CD4-positive, alpha-beta T cell treated with Interleukin-17A for 4 hours (primary cell): ENCODE measurements at regions not wholly inside any gene's neighbourhood (a gene's known extent, or its start where the extent isn't known, plus 50 kb on each side); places are given as distances from the start of the nearest gene placed in this dataset.
"Not testable (repeated sequence)": the region's sequence is repeated elsewhere in the genome, so short reads cannot be mapped to it uniquely, and the experiment has no call there.

Experiments used
- DNase-seq: peaks from one replicate; pipeline ENCODE4 v3.0.0-alpha.2; 2020; ENCODE audit warnings: mixed read lengths

DNA sequence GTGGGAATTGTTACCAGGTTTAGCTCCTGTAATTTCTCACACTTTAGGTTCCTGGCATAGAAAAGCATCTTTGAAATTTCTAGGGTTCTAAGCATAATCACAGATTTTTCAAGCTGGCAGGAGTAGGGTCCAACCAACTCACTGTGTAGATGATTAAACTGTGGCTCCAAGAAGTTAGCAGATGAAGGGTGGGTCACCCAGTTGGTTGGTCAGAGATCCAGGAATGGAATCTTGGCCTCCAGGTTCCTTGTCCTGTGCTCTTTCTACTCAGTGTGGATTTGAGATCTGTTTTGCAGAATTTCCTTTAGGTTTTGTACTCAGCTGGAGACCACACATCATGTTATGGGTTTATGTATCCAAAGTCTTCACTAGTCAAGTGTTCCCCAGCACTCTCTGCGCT is 90.3 kb upstream of the MAML3 start:
- no peak for DNase-seq

DNA sequence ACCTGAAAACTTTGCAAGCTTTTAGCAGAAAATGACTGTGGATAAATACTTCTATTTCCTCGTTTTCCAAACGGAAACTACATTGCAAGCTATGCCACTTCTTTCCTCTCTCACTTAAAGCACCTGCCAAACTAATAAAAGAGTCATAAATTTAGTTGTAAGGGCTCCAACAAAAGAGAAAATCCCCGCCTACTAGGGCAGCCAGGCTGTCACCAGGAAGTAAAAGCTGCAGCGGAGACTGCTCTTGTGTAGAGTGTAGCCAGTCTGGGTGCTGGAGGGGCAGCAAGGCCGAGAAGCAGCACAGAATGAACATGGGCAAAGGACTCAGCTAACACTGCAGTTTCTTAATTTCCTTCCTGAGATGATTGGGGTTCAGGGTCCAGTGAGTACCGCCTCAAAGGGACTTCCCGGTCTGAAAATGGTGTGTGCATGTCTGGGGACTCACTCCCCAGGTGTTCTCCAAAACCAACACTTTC is 89.3 kb upstream of the MAML3 start:
- DNase-seq, result peak; percentile 45

DNA sequence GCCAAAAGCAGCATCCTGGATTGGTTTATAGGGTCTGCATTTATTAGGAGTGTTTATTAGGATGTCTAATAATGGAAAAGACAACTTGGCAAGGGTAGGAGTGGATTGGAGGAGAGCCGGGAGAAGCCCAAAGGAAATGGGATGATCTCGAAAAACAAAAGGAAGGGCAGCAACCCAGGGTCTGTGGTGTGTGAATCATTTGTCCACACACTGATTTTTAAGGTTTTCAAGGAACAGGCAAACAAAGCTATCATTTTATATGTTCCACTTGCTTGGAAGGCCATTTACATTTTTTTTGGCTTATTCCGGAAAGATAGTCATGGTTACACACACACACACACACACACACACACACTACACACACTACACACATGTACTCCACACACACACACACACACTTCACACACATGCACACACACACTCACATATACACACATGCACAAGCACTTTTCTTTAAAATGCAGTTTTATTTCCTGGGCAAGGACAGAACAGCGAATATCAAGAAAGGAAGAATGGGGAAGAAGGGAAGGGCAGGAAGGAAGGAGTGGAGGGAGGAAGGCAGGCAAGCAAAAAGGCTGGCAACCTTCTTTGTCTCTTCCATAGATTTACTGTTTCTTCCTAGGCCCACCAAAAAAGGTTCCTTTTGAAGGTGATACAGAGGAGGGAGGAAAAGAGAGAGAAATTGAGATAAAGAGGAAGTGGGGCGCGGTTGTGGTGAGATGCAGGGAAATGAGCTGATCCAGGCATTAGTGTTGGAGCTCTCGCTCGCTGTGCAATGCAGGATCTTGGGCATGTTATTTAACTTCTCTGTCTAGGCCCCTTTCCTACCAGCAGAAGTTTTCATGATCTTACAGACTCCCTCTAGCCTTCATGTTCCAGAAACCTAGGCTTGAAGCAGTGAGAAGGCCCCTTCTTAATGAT is 88.6 kb upstream of the MAML3 start:
- DNase-seq, result peak; percentile 28

DNA sequence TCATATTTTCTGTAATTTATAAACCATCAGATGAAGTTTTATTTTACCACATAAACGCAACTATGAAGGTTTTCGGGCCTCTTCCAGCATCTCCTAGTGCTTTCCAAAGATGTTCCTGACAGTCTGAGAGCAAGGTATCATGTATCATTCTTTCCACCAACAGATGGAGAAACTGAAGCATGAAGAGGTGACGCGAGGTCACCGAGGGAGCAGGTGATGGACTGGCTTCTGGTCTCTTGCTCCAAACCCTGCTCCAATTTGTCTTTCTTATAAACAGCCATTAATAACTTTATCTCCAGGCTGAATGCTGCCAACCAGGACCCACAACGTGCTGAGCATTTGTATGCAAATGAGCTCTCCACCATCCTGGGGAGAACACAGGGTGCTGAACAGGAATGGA is 86.3 kb upstream of the MAML3 start:
- DNase-seq, result no peak

DNA sequence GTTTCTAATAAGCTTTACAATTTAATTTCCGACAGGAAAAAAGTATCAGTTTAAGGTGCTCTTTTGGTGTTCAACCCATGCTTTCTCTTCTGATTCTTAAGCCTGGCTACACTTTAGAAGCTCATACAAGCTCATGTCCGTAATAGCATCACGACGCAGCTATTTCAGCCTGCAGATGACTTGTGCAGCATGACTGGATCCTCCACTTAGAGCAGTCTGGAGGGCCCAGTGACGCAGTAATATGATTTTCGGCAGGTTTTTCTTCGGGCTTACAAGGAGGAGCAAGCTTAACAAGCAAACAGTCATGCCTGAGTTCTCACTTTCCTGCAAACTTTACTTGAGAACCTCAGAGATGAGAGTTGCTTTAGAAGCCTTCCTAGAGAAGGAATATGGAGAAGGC is 85.3 kb upstream of the MAML3 start:
- DNase-seq, result no peak

DNA sequence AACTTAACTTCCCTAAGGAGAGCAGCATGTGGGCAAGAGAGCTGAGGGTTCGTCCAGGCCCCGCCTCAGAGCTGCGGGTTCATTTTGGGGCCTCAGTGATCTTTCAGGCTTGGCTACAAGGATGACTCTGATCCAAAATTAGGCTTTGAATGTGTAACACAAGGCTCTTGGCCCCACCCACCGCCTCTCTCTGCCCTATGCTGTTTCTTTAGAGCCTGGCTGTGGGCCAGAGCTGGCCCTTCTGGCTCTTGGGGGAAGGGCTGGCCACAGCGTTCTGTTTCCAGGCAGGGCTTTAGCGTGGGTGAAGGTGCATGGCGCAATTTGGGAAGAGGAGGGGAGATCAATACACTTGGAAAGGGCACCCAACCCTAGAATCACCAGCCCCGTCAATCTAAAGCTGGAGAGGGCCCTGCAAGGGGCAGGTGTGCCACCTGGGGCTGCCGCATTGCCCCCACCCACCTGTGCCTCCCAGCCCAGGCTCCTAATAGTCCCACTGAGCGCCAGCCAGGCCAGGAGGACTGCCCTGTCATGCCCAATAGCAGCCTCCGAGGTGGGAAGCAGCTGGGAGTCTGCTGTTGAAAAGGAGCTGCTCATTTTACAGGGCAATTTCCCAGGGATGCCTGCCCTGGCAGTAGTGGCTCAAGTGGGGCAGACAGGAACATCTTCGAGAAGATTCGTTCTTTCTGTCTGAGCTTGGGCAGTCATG is 84.5 kb upstream of the MAML3 start:
- DNase-seq, result no peak

DNA sequence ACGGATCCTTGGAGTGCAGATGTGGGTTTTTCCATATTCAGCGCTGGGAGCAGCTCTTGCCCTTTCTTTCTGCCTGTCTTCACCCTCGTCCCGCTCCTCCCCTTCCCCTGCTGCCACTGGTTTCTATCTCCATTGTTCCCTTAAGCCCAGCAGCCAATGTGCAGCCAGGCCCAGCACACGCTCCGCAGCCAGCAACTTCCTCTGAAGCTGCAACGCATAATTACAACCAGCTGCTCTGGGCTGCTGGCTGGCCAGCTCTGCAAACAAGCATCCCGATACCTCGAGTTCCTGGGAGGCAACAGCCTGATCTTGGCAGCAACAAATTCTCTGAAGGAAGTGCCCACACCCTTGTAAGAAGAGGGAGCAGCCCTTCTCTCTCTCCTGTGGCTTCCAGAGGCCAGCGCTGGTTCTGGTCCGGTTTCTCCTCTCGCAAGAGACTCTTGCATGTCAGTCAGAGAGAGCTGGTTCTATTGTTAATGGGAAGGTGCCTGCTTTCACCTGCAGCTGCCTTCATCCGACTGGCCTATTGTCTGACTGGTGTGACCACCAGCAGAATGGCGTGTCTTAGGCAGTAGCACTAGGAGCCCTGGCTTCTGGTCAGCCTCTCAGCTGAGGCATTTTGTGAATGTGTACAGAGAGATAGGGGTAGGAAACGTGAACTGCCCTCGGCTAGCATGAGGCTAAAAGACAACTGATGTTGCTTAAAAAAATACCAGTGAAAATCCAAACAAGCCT is 83.8 kb upstream of the MAML3 start:
- DNase-seq, result no peak

DNA sequence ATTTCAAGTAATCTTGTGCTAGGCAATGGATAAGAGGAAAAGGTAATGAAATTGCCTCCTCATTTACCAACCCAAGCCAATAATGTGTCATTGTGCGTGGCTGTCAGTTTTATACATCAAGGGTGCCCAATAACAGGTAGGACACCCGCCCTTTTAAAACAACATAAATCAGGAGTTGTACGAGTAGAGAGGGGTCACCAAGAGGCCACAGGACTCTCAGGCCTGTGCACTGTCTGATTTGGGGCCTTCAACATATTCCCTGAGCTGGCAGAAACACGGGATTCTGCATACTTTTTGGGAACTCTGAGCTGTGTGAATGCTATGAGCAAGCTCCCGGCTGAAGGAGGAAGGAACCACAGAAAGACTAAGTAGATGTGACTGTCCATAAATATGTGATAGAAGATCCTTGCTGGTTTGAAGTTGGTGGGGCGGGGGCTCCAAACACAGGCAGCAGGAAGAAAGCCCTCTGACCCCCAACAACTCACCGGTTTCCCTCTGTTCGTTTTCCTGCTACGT is 82.7 kb upstream of the MAML3 start:
- DNase-seq, result no peak

DNA sequence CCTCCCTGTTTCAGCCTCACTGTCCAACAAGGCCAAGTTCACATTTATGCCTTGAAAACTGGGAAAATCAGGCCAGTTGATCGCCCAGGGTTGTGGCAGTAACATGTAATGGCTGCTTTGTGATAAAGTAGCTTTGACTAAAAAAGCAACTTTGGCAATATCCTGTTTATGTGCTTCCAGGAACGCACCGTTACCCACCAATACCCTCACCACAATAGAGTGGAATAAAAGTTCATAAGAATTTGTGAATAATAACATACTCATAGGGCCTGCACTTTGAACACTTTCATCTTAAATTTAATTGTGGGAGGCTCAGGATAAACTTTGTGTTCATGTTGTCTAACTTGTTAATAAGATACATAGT is 80.7 kb upstream of the MAML3 start:
- DNase-seq, result no peak

DNA sequence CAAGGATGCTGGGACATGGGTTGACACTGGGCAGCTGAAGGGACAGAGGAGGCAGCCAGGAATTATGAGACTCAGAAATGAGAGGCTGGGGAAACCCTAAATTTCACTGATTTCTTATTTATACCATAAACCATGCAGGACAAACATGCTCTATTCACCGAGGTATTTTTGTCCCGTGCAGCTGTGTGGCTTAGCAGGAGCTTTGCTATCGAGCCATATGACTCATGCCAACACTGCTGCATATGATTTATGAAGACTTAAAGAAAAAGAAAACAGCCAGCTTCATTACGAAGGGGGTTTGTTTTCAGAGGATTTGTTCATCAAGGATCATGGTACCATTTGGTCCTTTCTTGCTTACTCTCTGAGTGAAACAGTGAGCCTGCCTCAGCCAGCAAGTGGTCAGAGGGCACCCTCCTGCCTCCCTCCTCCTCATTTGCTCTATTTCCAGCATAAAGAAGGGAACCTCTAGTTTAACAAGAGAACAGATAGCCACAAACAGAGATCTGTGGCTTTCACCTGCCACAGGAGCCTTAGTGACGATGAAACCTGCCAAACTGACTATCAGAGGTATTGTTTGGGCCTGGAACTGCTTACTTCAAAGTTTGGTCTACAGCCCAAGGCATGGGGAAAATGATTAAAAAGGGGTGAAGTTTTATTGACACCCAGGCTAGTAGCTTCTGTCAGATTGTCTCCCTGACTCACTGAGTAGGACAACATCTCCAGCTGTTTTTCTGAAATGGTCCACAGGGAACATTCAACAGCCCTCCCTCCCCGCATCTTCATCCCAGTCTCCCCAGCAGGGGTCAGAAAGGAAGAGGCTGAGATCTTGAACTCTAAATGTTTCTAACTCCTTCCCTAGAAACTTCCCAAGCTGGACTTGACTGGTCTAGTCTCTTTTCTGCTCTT is 80.1 kb upstream of the MAML3 start:
- DNase-seq, result no peak

DNA sequence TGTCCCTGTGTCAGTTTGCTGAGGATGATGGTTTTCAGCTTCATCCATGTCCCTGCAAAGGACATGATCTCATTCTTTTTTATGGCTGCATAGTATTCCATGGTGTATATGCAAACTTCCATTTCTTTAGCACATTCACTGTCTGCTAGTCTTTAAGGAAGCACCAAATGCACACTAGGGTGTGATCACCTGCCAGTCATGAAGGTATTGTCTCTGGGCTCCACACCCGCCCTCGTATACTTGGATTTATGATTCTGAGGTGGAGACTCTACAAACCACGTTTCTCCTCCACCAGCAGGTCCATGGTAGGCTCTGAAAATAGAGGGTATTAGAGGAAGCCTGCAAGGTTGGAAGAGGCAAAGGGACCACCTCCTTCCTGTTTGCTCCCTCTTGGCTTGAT is 75.9 kb upstream of the MAML3 start:
- no peak for DNase-seq

DNA sequence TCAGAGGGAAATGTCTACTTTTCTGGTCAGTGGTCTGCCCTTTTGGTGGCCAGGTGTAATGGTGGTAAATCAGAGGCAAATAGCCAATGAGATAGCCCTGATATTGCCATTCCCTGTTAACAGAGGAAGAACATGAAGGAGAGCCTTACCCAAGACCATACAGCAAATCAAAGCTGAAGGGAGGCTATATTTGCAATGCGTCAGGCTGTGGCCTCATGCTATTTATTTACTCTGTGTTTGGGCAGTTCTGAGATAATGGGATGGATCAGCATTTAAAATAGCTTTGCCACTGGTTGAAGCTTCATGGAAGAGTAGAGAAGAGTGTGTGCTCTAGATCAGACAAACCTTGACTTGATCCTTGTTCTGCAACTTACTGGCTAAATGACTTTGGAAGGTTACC is 73.3 kb upstream of the MAML3 start:
- DNase-seq, result no peak

DNA sequence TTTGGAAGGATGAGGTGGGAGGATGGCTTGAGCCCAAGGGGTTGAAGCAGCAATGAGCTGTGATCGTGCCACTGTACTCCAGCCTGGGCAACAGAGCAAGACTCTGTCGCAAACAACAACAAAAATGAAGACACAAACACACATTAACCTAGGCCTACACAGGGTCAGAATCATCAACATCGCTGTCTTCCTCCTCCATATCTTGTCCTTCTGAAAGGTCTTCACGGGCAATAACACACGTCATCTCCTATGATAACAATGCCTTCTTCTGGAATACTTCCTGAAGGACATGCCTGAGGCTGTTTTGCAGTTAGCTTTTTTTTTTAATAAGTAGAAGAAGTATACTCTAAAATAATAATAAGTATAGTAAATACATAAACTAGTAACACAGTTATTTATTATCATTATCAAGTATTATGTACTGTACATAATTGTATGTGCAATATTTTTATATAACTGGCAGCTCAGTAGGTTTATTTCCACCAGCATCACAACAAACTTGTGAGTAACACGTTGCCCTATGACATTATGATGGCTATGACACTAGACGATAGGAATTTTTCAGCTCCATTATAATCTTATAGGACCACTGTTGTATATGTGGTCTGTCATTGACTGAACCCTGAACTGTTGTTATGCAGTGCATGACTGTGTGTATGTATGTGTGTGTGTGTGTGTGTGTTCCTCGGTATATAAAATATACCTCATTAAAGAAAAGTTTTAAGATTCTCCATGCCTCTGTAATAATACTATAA is 69.2 kb upstream of the MAML3 start:
- no peak for DNase-seq

DNA sequence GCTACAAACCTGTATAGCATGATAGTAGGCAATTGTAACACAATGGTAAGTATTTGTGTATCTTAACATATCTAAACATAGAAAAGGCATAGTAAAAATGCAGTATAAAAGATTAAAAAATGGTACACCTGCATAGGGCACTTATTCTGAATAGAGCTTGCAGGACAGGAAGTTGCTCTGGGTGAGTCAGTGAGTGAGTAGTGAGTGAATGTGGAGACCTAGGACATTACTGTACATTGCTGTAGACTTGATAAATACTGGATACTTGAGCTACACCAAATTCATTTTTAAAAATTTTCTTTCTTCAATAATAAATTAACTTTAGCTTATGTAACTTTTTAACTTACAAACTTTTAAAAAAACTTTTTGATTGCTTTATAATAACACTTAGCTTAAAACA is 68.2 kb upstream of the MAML3 start:
- DNase-seq, result no peak

DNA sequence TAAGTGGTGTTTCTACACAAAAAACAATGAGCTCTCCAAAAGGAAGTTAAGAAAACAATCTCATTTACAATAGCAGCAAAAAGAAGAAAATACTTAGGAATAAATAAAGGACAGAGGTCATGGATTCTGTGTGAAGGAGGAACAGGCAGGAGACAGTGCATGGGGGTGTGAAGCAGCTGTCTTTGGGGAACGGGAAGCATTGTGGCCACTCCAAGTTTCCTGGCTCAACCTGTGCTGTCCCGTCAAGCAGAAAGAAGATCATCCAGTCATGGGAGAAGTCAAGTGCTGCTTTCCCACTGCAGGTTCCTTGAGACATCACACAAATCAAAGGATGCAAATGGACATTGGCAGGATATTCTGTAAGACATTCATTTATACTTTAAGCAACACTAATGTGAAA is 66.1 kb upstream of the MAML3 start:
- no peak for DNase-seq

DNA sequence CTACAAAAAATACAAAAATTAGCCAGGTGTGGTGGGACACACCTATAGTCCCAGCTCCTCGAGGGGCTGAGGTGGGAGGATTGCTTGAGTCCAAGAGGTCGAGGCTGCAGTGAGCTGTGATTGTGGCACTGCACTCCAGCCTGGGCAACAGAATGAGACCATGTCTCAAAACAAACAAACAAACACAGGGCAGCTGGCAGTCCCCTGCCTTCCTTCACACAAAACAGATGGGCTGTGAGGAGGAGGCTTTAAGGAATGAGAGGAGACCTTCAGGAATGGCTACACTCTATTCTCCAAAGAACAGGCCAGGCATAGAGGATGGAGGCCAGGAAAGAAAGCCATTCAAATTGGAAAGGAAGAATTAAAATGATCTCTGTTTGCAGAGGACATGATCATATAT is 65.6 kb upstream of the MAML3 start:
- no peak for DNase-seq

DNA sequence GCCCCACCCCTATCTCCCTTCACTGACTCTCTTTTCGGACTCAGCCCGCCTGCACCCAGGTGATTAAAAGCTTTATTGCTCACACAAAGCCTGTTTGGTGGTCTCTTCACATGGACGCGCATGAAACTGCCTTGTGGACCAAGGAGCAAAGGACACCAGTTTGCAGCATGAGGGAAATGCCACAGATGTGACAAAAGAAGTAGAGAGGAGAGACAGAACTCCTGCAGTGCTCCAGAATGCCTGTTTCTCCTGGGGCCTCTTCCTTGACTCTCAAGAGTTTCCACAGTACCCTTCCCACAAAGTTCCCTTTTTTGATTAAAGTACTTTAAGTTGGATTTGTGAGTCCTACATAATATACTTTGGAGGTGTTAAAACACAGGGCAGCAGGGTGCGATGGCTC is 65.1 kb upstream of the MAML3 start:
- not testable (repeated sequence) for DNase-seq

DNA sequence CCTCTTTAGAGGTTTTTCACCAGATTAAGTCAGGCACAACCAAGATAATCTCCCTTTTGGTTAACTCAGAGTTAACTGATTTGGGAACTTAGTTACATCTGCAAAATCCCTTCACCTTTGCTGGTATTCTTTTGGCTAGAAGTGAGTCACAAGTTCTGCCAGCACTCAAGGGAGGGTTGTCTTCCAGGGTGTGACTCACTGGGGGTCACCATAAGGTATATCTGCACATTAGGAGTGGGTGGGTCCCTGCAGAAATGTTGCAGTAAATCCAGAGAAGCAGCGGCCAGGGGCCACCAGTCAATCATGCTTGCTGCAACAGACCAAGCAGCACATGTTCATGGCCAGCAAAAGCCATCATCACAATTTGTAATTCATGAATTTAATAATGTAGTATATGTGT is 59.8 kb upstream of the MAML3 start:
- no peak for DNase-seq

DNA sequence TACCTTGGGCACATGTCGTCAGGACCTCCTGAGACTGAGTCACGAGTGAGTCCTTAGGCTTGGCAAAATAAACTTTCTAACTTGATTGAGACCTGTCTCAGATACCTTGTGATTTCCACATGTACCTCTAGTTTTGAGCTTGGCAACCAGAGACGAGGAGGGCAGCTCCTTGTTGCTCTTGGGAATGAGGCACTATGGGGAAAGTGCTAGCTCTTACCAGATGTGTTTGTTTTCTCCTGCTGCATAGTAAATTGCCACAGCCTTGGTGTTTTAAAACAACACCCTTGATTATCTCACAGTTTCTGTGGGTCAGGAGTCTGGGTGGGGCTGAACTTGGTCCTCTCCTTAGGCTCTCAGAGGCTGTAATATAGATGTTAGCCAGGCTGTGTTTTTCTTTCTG is 59.1 kb upstream of the MAML3 start:
- no peak for DNase-seq

DNA sequence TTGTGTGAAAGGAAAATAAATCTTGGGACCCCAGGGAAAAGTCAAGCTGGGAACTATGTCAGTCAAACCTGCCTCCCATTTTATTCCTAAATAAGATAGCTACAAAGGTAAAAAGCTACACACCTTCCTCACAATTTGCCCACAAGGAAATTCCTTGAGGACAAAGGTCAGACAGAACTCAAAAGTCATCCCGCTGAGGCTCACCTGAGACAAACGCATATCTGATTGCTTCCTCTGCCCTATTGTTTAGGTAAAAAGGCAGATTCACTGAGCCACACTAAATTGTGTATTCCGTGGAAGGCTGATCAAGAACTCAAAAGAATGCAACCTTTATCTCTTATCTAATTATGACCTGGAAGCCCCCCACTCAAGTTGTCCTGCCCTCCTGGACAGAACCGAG is 58.7 kb upstream of the MAML3 start:
- DNase-seq, result no peak

DNA sequence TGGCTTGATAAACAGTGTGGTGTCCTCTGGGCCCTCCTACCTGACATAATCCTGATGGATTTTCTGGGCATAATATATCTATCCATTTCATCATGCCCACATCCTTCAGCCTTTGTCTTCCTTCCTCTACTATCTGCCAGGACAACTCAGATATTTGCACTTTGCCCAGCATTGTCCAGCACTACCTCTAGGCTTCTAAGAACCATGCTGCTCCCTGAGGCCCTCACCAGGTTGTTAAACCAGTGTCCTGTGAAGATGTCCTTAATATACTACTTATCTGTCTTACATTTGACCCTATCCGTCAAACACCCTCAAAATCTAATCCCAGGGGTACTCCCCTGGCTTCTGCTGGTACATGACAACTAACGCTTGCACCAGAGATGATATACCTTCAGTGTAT is 58.2 kb upstream of the MAML3 start:
- no peak for DNase-seq

DNA sequence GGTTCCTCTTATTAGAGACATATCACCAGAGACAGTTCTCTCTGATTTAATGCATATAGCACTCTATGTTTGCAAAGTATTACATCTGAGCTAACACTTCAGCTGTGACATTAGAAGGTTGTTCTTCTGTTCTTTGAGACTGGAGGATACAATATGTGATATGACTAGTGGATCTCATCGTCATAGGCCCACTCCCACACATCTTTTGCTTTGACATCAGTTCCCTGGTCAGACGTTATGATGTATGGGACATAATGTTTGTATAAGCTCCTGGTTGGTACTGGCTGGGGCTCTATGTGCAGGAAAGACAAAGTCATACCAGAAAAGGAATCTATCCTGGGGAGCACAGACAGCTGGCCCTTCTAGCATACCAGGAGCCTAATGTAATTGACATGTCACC is 57.7 kb upstream of the MAML3 start:
- no peak for DNase-seq
